Endothelial cell of umbilical vein (primary cell): ENCODE measurements at regions not wholly inside any gene's neighbourhood (a gene's known extent, or its start where the extent isn't known, plus 50 kb on each side); places are given as distances from the start of the nearest gene placed in this dataset.

Experiments
- CTCF ChIP-seq, 2 donors: IDR thresholded peaks; 1 replicate in 1 of 2; 2 replicates in 1 of 2; pipeline ENCODE4 v1.5.1; 2011; ENCODE audit warnings: low read length in 2 of 2, mild to moderate bottlenecking in 2 of 2, moderate library complexity in 2 of 2, control low read depth in 1 of 2, inconsistent platforms in 1 of 2, low read depth in 1 of 2; ENCODE audit not compliant: insufficient read depth in 1 of 2; ENCODE audit errors: extremely low read depth in 1 of 2
- MAX ChIP-seq: IDR thresholded peaks from 2 replicates; pipeline ENCODE4 v1.6.1; 2011; ENCODE audit not compliant: insufficient read depth, insufficient read length
- POLR2A ChIP-seq: IDR thresholded peaks from 2 replicates; pipeline ENCODE4 v1.6.1; 2012; ENCODE audit warnings: low read depth, mild to moderate bottlenecking, control low read depth, low read length

GRCh38 chr6:137423451-137424168 lies 70.6 kb downstream of the OLIG3 start:
- TF ChIP-seq CTCF (IDR thresholded peaks at IDR 0.05; ENCODE audit: extremely low read depth in 1 of 2, insufficient read depth in 1 of 2, low read depth in 1 of 2, low read length in 2 of 2) = no peak
- no peak for TF ChIP-seq POLR2A
- TF ChIP-seq MAX = no peak
